CD4-positive, alpha-beta T cell (primary cell): ENCODE measurements at regions not wholly inside any gene's neighbourhood (a gene's known extent, or its start where the extent isn't known, plus 50 kb on each side); places are given as distances from the start of the nearest gene placed in this dataset.
"Not testable (repeated sequence)": the region's sequence is repeated elsewhere in the genome, so short reads cannot be mapped to it uniquely, and the experiment has no call there.

ENCODE experiments used
- ATAC-seq: fragments of 200-7000 bp; cut with Tn5 transposase; one replicate; pipeline ENCODE4 v1.10.0; 2022; ENCODE audit warnings: mild to moderate bottlenecking; ENCODE audit not compliant: poor library complexity
- CTCF ChIA-PET: fragments of 350-600 bp; sonication (Branson Sonifier 250); formaldehyde crosslinking; loops from one replicate; lab custom pipeline; 2021; ENCODE audit warnings: antibody characterized with exemption, inconsistent platforms; lab: Charles Lee
- POLR2A ChIA-PET: fragments of 350-600 bp; sonication (Branson Sonifier 250); formaldehyde crosslinking; loops from one replicate; lab custom pipeline; 2021; ENCODE audit warnings: antibody characterized with exemption, inconsistent platforms; lab: Charles Lee
- DNase-seq, 14 experiments: peaks; one replicate each; pipeline ENCODE4 v3.0.0-alpha.2; 2013 to 2020; ENCODE audit warnings: mixed read lengths in 2 of 14
- H3K27ac ChIP-seq, 2 donors: one replicate each; pipeline versions ENCODE4 v1.5.1 to v1.7.0; 2013; ENCODE audit warnings: low read length in 2 of 2, low read depth in 1 of 2, mild to moderate bottlenecking in 1 of 2
- H3K27me3 ChIP-seq, 2 experiments: 1 replicate in 1 of 2; 2 replicates in 1 of 2; pipeline versions ENCODE4 v1.6.1 to v1.7.0; 2013; ENCODE audit warnings: low read length in 2 of 2, control low read depth in 1 of 2, mild to moderate bottlenecking in 1 of 2, moderate library complexity in 1 of 2; ENCODE audit not compliant: insufficient read depth in 2 of 2, control insufficient read depth in 1 of 2
- H3K36me3 ChIP-seq: one replicate; pipeline ENCODE4 v1.6.1; 2013; ENCODE audit warnings: low read length, control low read depth; ENCODE audit not compliant: insufficient read depth
- H3K4me1 ChIP-seq: one replicate; pipeline ENCODE4 v1.6.1; 2013; ENCODE audit warnings: low read length, control low read depth; ENCODE audit not compliant: insufficient read depth
- H3K4me3 ChIP-seq: one replicate; pipeline ENCODE4 v1.5.1; 2013; ENCODE audit warnings: mild to moderate bottlenecking, low read length, moderate library complexity
- H3K9me3 ChIP-seq, 2 experiments: 1 replicate in 1 of 2; 2 replicates in 1 of 2; pipeline versions ENCODE4 v1.6.1 to v1.7.0; 2013; ENCODE audit warnings: low read length in 2 of 2, mild to moderate bottlenecking in 2 of 2, control low read depth in 1 of 2, moderate library complexity in 1 of 2; ENCODE audit not compliant: control insufficient read depth in 1 of 2, insufficient read depth in 1 of 2
- H3K27ac Mint-ChIP-seq: one replicate; pipeline ENCODE4 v1.8.0; 2020; ENCODE audit warnings: mixed read lengths
- H3K27me3 Mint-ChIP-seq: one replicate; pipeline ENCODE4 v1.8.0; 2021; ENCODE audit warnings: mixed read lengths
- H3K36me3 Mint-ChIP-seq: one replicate; pipeline ENCODE4 v1.8.0; 2021; ENCODE audit warnings: low read depth, mixed read lengths
- H3K4me1 Mint-ChIP-seq: one replicate; pipeline ENCODE4 v1.8.0; 2021; ENCODE audit warnings: low read depth, mixed read lengths
- H3K4me3 Mint-ChIP-seq: one replicate; pipeline ENCODE4 v1.8.0; 2020; ENCODE audit warnings: mild to moderate bottlenecking, mixed read lengths
- H3K9me3 Mint-ChIP-seq: one replicate; pipeline ENCODE4 v1.8.0; 2020; ENCODE audit warnings: mixed read lengths
- CTCF ChIP-seq: fragments of 200-600 bp; IDR thresholded peaks from one replicate; pipeline ENCODE4 v1.8.0; 2022; ENCODE audit warnings: antibody characterized with exemption, mild to moderate bottlenecking
- intact Hi-C, 2 experiments: fragments of 100-400 bp; cut with DNase I in 1 of 2; cut with micrococcal nuclease in 1 of 2; formaldehyde crosslinking; loops; one replicate each; pipeline versions ENCODE4 v1.15.1 to v1.9.0; 2023 to 2025; cut with DNase I, micrococcal nuclease

GRCh38 chr14:41541333-41541732, 65.3 kb upstream of the LRFN5 start:
- Histone ChIP-seq H3K36me3 (no peaks in the 10 kb centered on the region), H3K4me3 (no peak overlapping the region), H3K9me3 (peaks cover 10 to 22% of the 10 kb centered on the region in 2 experiments), H3K27me3 (no peaks in the 10 kb centered on the region), H3K27ac (no peak overlapping the region), H3K4me1 (no peaks in the 10 kb centered on the region)
- intact Hi-C loops = no loop called here
- Mint-ChIP-seq H3K4me3 (no peak overlapping the region), H3K9me3 (peaks cover 8% of the 10 kb centered on the region), H3K27ac (no peak overlapping the region), H3K27me3 (no peaks in the 10 kb centered on the region), H3K36me3 (no peaks in the 10 kb centered on the region), H3K4me1 (no peaks in the 10 kb centered on the region)
- ChIA-PET POLR2A (no interaction called here), CTCF (no interaction called here)
- DNase-seq = no peak
- ATAC-seq = no peak
- TF ChIP-seq CTCF = no peak

GRCh38 chr14:41532255-41532654, 74.4 kb upstream of the LRFN5 start:
- intact Hi-C loops = no loop called here
- no peak overlapping the region for H3K4me3 ChIP-seq
- no peak for TF ChIP-seq CTCF
- H3K4me1 ChIP-seq = no peaks in the 10 kb centered on the region
- peaks cover 7% of the 10 kb centered on the region for H3K9me3 Mint-ChIP-seq
- ChIA-PET POLR2A (no interaction called here), CTCF (no interaction called here)
- H3K27ac Mint-ChIP-seq = no peak overlapping the region
- no peaks in the 10 kb centered on the region for H3K4me1 Mint-ChIP-seq
- no peaks in the 10 kb centered on the region for H3K36me3 ChIP-seq
- H3K27me3 Mint-ChIP-seq = no peaks in the 10 kb centered on the region
- no peak overlapping the region for H3K4me3 Mint-ChIP-seq
- ATAC-seq = no peak
- no peak for DNase-seq
- no peaks in the 10 kb centered on the region for H3K36me3 Mint-ChIP-seq
- H3K27ac ChIP-seq = no peak overlapping the region
- no peaks in the 10 kb centered on the region for H3K9me3 ChIP-seq
- no peaks in the 10 kb centered on the region for H3K27me3 ChIP-seq

GRCh38 chr14:41521891-41522290, 84.8 kb upstream of the LRFN5 start:
- H3K4me3 Mint-ChIP-seq = no peak overlapping the region
- no peaks in the 10 kb centered on the region for H3K4me1 Mint-ChIP-seq

GRCh38 chr14:41518030-41518429, 88.6 kb upstream of the LRFN5 start:
- H3K4me3 ChIP-seq, H3K27me3 ChIP-seq, intact Hi-C loops, ATAC-seq, H3K36me3 ChIP-seq, H3K36me3 Mint-ChIP-seq, H3K9me3 Mint-ChIP-seq, H3K4me3 Mint-ChIP-seq, H3K9me3 ChIP-seq, DNase-seq, CTCF ChIA-PET, H3K4me1 ChIP-seq, H3K27ac ChIP-seq, POLR2A ChIA-PET, H3K27ac Mint-ChIP-seq, H3K27me3 Mint-ChIP-seq, H3K4me1 Mint-ChIP-seq: not testable (repeated sequence)

More at GRCh38 chr14:41521891-41522290, 84.8 kb upstream of the LRFN5 start:
- DNase-seq (no peak), ATAC-seq (no peak)
- POLR2A ChIA-PET = no interaction called here
- H3K4me3 ChIP-seq = no peak overlapping the region
- no peaks in the 10 kb centered on the region for H3K4me1 ChIP-seq
- H3K9me3 Mint-ChIP-seq = peaks cover 9% of the 10 kb centered on the region
- no peak overlapping the region for H3K27ac Mint-ChIP-seq
- H3K27me3 Mint-ChIP-seq = no peaks in the 10 kb centered on the region
- H3K9me3 ChIP-seq = no peaks in the 10 kb centered on the region
- no peaks in the 10 kb centered on the region for H3K36me3 ChIP-seq
- intact Hi-C loops = no loop called here
- no peaks in the 10 kb centered on the region for H3K36me3 Mint-ChIP-seq
- CTCF ChIA-PET = no interaction called here
- no peaks in the 10 kb centered on the region for H3K27me3 ChIP-seq
- no peak for TF ChIP-seq CTCF
- H3K27ac ChIP-seq = no peak overlapping the region
